Heart left ventricle (tissue), 13 donors: ENCODE measurements at regions not wholly inside any gene's neighbourhood (a gene's known extent, or its start where the extent isn't known, plus 50 kb on each side); places are given as distances from the start of the nearest gene placed in this dataset.

Experiments
- POLR2A ChIP-seq, 2 donors: fragments of 450-650 bp; IDR thresholded peaks; one replicate each; pipeline ENCODE4 v1.6.1; 2017; ENCODE audit warnings: antibody characterized with exemption in 2 of 2, mild to moderate bottlenecking in 2 of 2, moderate library complexity in 2 of 2
- TF ChIP-seq, protein P1 (sequence below), 12 donors: fragments of 200-600 bp; sonication (generic) in 4 of 12; IDR thresholded peaks; one replicate each; pipeline versions ENCODE4 v1.5.0 to v1.8.0; 2018 to 2022; ENCODE audit warnings: antibody characterized with exemption in 12 of 12, mild to moderate bottlenecking in 5 of 12
- donor health status: ischemic (EF 13 %, LVEDD 7.1; RV severe dilation, severe dysfunction).
- donor health status: DM: no; HTN: yes; CAD: no.
- donor health status: DM: no; HTN: no; CAD: no.
- donor health status: ischemic (EF 25% LVEDD 6.9; RV normal size, moderate dysfunction).
- donor health status: ischemic (EF 25% LVEDD 5.7; RV mildly dilated, moderate dysfunction).
- donor health status: ischemic (EF 35%, LVEDD 5.7; RV mildly dilated, moderate dysfunction).
- donor health status: nonischemic (EF 11% LVEDD 7.7; RV severe dilation, severe dysfunction).
- donor health status: DM: yes; HTN: yes; CAD: no.
- donor health status: PGD.
- donor health status: ischemic (EF 29% LVEDD 5.4; RV normal size, mild dysfunction).
- donor health status: nonischemic (EF 23%, LVEDD 6.1; RV moderate dilation, normal function).

- no peak for TF ChIP-seq POLR2A (IDR thresholded peaks at IDR 0.05)
- TF ChIP-seq, protein P1, sequence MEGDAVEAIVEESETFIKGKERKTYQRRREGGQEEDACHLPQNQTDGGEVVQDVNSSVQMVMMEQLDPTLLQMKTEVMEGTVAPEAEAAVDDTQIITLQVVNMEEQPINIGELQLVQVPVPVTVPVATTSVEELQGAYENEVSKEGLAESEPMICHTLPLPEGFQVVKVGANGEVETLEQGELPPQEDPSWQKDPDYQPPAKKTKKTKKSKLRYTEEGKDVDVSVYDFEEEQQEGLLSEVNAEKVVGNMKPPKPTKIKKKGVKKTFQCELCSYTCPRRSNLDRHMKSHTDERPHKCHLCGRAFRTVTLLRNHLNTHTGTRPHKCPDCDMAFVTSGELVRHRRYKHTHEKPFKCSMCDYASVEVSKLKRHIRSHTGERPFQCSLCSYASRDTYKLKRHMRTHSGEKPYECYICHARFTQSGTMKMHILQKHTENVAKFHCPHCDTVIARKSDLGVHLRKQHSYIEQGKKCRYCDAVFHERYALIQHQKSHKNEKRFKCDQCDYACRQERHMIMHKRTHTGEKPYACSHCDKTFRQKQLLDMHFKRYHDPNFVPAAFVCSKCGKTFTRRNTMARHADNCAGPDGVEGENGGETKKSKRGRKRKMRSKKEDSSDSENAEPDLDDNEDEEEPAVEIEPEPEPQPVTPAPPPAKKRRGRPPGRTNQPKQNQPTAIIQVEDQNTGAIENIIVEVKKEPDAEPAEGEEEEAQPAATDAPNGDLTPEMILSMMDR (IDR thresholded peaks at IDR 0.05): no peak
These were observed 451.3 kb downstream of the TLL1 start for GRCh38 chr4:166324321-166324720.
